Ovary (tissue), 7 donors: ENCODE measurements at regions not wholly inside any gene's neighbourhood (a gene's known extent, or its start where the extent isn't known, plus 50 kb on each side); places are given as distances from the start of the nearest gene placed in this dataset.

Source experiments
- DNase-seq, 5 donors: peaks; one replicate each; pipeline ENCODE4 v3.0.0-alpha.2; 2019 to 2020
- H3K27ac ChIP-seq, 2 donors: fragments of 200-600 bp; one replicate each; pipeline versions ENCODE4 v1.5.1 to v1.8.0; 2019 to 2022
- H3K27me3 ChIP-seq: fragments of 200-600 bp; one replicate; pipeline ENCODE4 v1.8.0; 2022
- H3K36me3 ChIP-seq: fragments of 200-600 bp; sonication (generic); one replicate; pipeline ENCODE4 v1.5.1; 2019
- H3K4me1 ChIP-seq: one replicate; pipeline ENCODE4 v1.8.1; 2013; ENCODE audit warnings: mild to moderate bottlenecking, moderate library complexity; ENCODE audit not compliant: insufficient read depth
- H3K4me3 ChIP-seq: fragments of 200-600 bp; sonication (generic); one replicate; pipeline ENCODE4 v1.5.1; 2017
- H3K9me3 ChIP-seq, 2 donors: fragments of 200-600 bp in 1 of 2; sonication (generic) in 1 of 2; one replicate each; pipeline versions ENCODE4 v1.5.1 to v1.8.1; 2013 to 2019; ENCODE audit warnings: mild to moderate bottlenecking in 1 of 2, moderate library complexity in 1 of 2
- EP300 ChIP-seq: sonication (generic); formaldehyde crosslinking; IDR thresholded peaks from one replicate; pipeline ENCODE4 v1.6.1; 2017; ENCODE audit warnings: antibody characterized with exemption
- POLR2A ChIP-seq: fragments of 450-650 bp; IDR thresholded peaks from one replicate; pipeline ENCODE4 v1.6.1; 2017; ENCODE audit warnings: antibody characterized with exemption, mild to moderate bottlenecking, moderate library complexity
- WGBS, 3 donors: extraction: QIAGEN DNeasy Blood & Tissue Kit in 1 of 3; methylation state at CpG; one replicate each; pipeline versions ENCODE4 v1.1.5 to v1.1.7; 2013 to 2017; 5-methylcytosine and 5-hydroxymethylcytosine counted together
- intact Hi-C, 4 donors: fragments of 100-400 bp; cut with DNase I; formaldehyde crosslinking; loops; one replicate each; pipeline versions ENCODE4 v1.11.0 to v1.15.1; 2022 to 2023
- TF ChIP-seq, protein P1 (sequence below), 3 donors: fragments of 450-650 bp in 2 of 3; fragments of 200-600 bp in 1 of 3; IDR thresholded peaks; one replicate each; pipeline versions ENCODE4 v1.5.1 to v1.8.0; 2016 to 2022; ENCODE audit warnings: antibody characterized with exemption in 3 of 3, mild to moderate bottlenecking in 1 of 3
- donor health status: DM: no; HTN: no; CAD: no; lungs with moderate emphysema.
- donor health status: DM: no; HTN: no; CAD: no.
- donor health status: Bipolar disorder and iron deficiency.
- donor health status: DM: no; HTN: no; CAD: no.
- donor health status: DM: yes; HTN: yes; CAD: no.

DNA sequence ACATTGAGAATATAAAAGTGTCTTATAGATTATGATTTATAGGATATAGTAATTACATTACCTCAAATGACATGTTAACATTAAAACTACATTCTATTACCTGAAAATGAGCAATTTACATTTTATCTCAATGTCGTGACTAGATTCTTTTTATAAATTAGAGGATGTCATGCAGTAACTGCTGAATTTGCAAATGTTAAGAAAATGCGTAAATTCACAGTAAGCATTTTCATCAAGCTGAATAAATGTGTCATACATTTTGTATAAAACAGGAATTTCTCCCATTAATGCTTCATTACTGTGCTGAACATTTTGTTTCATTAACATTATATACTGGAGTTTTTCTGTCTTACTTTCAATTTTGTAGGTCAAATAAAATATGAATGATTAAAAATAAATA, 1460.7 kb upstream of the B3GALT2 start:
- Histone ChIP-seq H3K4me1 (no peaks in the 10 kb centered on the region), H3K4me3 (no peak overlapping the region), H3K27me3 (no peaks in the 10 kb centered on the region), H3K27ac (no peak overlapping the region), H3K36me3 (no peaks in the 10 kb centered on the region), H3K9me3 (no peaks in the 10 kb centered on the region)
- no peak for DNase-seq
- TF ChIP-seq POLR2A (no peak), EP300 (no peak)
- TF ChIP-seq, protein P1, sequence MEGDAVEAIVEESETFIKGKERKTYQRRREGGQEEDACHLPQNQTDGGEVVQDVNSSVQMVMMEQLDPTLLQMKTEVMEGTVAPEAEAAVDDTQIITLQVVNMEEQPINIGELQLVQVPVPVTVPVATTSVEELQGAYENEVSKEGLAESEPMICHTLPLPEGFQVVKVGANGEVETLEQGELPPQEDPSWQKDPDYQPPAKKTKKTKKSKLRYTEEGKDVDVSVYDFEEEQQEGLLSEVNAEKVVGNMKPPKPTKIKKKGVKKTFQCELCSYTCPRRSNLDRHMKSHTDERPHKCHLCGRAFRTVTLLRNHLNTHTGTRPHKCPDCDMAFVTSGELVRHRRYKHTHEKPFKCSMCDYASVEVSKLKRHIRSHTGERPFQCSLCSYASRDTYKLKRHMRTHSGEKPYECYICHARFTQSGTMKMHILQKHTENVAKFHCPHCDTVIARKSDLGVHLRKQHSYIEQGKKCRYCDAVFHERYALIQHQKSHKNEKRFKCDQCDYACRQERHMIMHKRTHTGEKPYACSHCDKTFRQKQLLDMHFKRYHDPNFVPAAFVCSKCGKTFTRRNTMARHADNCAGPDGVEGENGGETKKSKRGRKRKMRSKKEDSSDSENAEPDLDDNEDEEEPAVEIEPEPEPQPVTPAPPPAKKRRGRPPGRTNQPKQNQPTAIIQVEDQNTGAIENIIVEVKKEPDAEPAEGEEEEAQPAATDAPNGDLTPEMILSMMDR (IDR thresholded peaks at IDR 0.05): no peak
- WGBS, 3 donors: 80 to 87% (median 84%) methylated on average over 2 of the region's 2 CpGs
- intact Hi-C loops: no loop called here

DNA sequence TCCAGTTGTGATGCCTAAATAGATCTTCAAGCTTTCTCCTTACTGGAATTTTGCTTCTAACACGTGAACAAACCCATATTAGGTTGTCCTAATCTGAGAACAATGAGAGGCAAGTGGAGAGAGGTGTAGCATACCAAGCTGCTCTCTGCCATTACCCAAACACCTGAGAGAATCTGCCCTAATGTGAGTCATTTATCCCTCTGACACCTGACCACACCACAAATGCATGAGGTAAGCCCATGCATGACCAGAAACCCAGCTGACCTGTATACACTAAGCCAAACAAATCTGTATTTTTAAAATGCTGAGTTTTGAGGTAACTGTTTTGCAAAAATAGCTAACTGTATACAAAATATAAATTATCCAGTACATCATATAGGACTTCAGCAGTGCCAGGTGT, 1458.1 kb upstream of the B3GALT2 start:
- intact Hi-C loops: no loop called here
- no peaks in the 10 kb centered on the region for H3K27me3 ChIP-seq
- 74 to 79% (median 77%) methylated on average over 1 of the region's 1 CpG for WGBS, 3 donors

DNA sequence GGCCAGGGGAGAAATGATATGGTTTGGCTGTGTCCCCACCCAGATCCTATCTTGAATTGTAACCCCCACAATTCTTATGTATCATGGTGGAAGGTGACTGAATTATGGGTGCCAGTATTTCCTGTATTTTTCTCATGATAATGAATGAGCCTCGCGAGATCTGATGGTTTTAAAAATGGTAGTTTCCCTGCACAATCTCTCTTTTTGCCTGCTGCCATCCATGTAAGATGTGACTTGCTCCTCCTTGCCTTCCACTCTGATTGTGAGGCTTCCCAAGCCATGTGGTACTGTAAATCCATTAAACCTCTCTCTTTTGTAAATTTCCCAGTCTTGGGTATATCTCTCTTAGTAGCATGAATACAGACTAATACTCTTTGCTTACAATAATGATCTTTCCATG, 1453.9 kb upstream of the B3GALT2 start:
- no peaks in the 10 kb centered on the region for H3K9me3 ChIP-seq
- DNase-seq: no peak
- H3K27me3 ChIP-seq: no peaks in the 10 kb centered on the region
- TF ChIP-seq EP300 (no peak), POLR2A (no peak)
- TF ChIP-seq, protein P1 (IDR thresholded peaks at IDR 0.05): no peak
- no peaks in the 10 kb centered on the region for H3K36me3 ChIP-seq
- H3K27ac ChIP-seq: no peak overlapping the region
- H3K4me3 ChIP-seq: no peak overlapping the region
- H3K4me1 ChIP-seq: no peaks in the 10 kb centered on the region
- intact Hi-C loops: no loop called here
- WGBS, 3 donors: 90 to 99% (median 96%) methylated on average over 2 of the region's 2 CpGs

More for the DNA sequence above, 1458.1 kb upstream of the B3GALT2 start:
- DNase-seq: no peak
- H3K4me1 ChIP-seq: no peaks in the 10 kb centered on the region
- H3K27ac ChIP-seq: no peak overlapping the region
- H3K36me3 ChIP-seq: no peaks in the 10 kb centered on the region
- TF ChIP-seq POLR2A: no peak
- TF ChIP-seq EP300: no peak
- TF ChIP-seq, protein P1 (IDR thresholded peaks at IDR 0.05): no peak
- no peak overlapping the region for H3K4me3 ChIP-seq
- no peaks in the 10 kb centered on the region for H3K9me3 ChIP-seq

DNA sequence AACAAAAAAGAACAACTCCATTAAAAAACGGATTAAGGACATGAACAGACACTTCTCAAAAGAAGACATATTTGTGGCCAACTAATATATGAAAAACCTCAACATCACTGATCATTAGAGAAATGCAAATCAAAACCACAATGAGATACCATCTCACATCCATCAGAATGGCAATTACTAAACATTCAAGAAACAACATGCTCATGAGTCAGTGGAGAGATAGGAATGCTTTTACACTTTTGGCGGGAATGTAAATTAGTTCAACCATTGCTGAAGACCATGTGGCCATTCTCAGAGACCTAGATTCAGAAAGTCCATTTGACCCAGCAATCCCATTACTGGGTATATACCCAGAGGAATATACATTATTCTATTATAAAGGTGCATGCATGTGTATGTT, 1442.6 kb upstream of the B3GALT2 start:
- no peak for TF ChIP-seq POLR2A
- TF ChIP-seq, protein P1 (IDR thresholded peaks at IDR 0.05): no peak
- no peak for TF ChIP-seq EP300
- H3K9me3 ChIP-seq: no peaks in the 10 kb centered on the region
- intact Hi-C loops: no loop called here
- H3K4me1 ChIP-seq: no peaks in the 10 kb centered on the region
- H3K4me3 ChIP-seq: no peak overlapping the region
- no peaks in the 10 kb centered on the region for H3K27me3 ChIP-seq
- no peaks in the 10 kb centered on the region for H3K36me3 ChIP-seq
- no peak for DNase-seq
- WGBS, 3 donors: 88 to 90% (median 88%) methylated on average over 2 of the region's 2 CpGs
- no peak overlapping the region for H3K27ac ChIP-seq

DNA sequence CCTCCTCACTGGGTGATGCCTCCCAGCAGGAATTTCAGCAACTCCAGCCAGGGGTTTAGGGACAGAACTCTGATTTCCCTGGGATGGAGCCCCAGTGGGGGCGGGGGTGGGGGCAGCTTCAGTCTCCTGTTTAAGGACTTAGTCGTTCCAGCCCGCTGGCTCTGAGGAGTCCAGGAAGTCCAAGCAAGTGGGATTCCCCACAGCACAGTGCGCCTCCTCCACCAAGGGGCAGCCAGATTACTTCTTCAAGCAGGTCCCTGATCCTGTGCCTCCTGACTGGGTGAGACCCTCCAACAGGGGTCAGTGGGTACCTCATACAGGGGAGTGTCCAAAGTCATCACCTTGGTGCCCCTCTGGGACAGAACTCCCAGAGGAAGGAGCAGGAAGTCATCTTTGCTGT, 1438.4 kb upstream of the B3GALT2 start:
- Histone ChIP-seq H3K27me3 (no peaks in the 10 kb centered on the region), H3K9me3 (no peaks in the 10 kb centered on the region), H3K4me3 (no peak overlapping the region), H3K36me3 (no peaks in the 10 kb centered on the region), H3K27ac (no peak overlapping the region), H3K4me1 (no peaks in the 10 kb centered on the region)
- intact Hi-C loops: no loop called here
- TF ChIP-seq EP300: no peak
- TF ChIP-seq POLR2A: no peak
- no peak for DNase-seq
- 92 to 98% (median 94%) methylated on average over 4 of the region's 4 CpGs for WGBS, 3 donors
